IMR-90 (cell line): ENCODE measurements at regions not wholly inside any gene's neighbourhood (a gene's known extent, or its start where the extent isn't known, plus 50 kb on each side); places are given as distances from the start of the nearest gene placed in this dataset.

Experiments
- BHLHE40 ChIP-seq: fragments of 150-350 bp; IDR thresholded peaks from 2 replicates; pipeline ENCODE4 v1.6.1; 2016; ENCODE audit warnings: mild to moderate bottlenecking, low read depth, low read length
- CEBPB ChIP-seq: IDR thresholded peaks from 2 replicates; pipeline ENCODE4 v1.6.1; 2012; ENCODE audit warnings: low read depth, low read length, improper control_type of control experiment
- MAZ ChIP-seq: IDR thresholded peaks from 2 replicates; pipeline ENCODE4 v1.6.1; 2012; ENCODE audit warnings: low read depth, mild to moderate bottlenecking, low read length, improper control_type of control experiment, moderate library complexity, borderline replicate concordance
- MXI1 ChIP-seq: IDR thresholded peaks from 2 replicates; pipeline ENCODE4 v1.6.1; 2012; ENCODE audit warnings: low read depth, mild to moderate bottlenecking, low read length, moderate library complexity, borderline replicate concordance
- NFE2L2 ChIP-seq: fragments of 150-350 bp; IDR thresholded peaks from 2 replicates; pipeline ENCODE4 v1.6.1; 2016; ENCODE audit warnings: low read depth, mild to moderate bottlenecking, low read length
- POLR2A ChIP-seq: IDR thresholded peaks from 2 replicates; pipeline ENCODE4 v1.6.1; 2012; ENCODE audit warnings: mild to moderate bottlenecking, low read depth, low read length
- RAD21 ChIP-seq: IDR thresholded peaks from 2 replicates; pipeline ENCODE4 v1.6.1; 2012; ENCODE audit warnings: low read length, improper control_type of control experiment
- RCOR1 ChIP-seq: IDR thresholded peaks from 2 replicates; pipeline ENCODE4 v1.6.1; 2012; ENCODE audit warnings: mild to moderate bottlenecking, low read length, improper control_type of control experiment; ENCODE audit not compliant: insufficient replicate concordance
- RFX5 ChIP-seq: IDR thresholded peaks from 2 replicates; pipeline ENCODE4 v1.8.0; 2012; ENCODE audit warnings: low read depth, mild to moderate bottlenecking, low read length, moderate library complexity
- SMC3 ChIP-seq: fragments of 150-350 bp; IDR thresholded peaks from 2 replicates; pipeline ENCODE4 v1.6.1; 2016; ENCODE audit warnings: low read depth, mild to moderate bottlenecking, antibody characterized with exemption, low read length, moderate library complexity
- TF ChIP-seq, protein P1 (sequence below): conservative IDR thresholded peaks from 2 replicates; pipeline ENCODE4 v1.5.1; 2012; ENCODE audit warnings: mild to moderate bottlenecking, low read depth, low read length, improper control_type of control experiment
- TF ChIP-seq, protein P2 (sequence below): fragments of 150-350 bp; IDR thresholded peaks from 2 replicates; pipeline ENCODE4 v1.6.1; 2016; ENCODE audit warnings: low read depth, mild to moderate bottlenecking, low read length, moderate library complexity, borderline replicate concordance
- TF ChIP-seq, protein P3 (sequence below): fragments of 150-350 bp; IDR thresholded peaks from 2 replicates; pipeline ENCODE4 v1.6.1; 2017; ENCODE audit warnings: mild to moderate bottlenecking, antibody characterized with exemption, low read length, low read depth

DNA sequence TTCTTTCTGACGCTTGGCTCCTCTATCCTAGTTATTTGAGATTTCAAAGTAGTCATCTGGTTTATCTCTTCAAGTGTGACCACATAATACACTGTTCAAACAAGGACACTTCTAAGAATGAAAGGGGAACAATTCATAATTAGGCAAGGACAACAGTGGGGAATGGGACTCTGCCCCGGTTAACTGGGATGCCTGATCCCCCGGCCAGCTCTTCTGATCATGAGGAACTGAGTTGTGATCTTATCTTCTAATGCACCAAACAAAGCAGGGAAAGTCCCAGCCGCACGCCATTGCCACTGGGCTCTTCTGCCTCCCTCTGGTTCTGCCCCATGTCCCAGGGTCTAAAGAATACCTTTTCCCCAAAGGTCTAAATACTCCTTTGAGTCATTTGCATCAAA lies 158.2 kb upstream of the IRF2BP2 start:
- TF ChIP-seq SMC3 = no peak
- TF ChIP-seq, protein P1, sequence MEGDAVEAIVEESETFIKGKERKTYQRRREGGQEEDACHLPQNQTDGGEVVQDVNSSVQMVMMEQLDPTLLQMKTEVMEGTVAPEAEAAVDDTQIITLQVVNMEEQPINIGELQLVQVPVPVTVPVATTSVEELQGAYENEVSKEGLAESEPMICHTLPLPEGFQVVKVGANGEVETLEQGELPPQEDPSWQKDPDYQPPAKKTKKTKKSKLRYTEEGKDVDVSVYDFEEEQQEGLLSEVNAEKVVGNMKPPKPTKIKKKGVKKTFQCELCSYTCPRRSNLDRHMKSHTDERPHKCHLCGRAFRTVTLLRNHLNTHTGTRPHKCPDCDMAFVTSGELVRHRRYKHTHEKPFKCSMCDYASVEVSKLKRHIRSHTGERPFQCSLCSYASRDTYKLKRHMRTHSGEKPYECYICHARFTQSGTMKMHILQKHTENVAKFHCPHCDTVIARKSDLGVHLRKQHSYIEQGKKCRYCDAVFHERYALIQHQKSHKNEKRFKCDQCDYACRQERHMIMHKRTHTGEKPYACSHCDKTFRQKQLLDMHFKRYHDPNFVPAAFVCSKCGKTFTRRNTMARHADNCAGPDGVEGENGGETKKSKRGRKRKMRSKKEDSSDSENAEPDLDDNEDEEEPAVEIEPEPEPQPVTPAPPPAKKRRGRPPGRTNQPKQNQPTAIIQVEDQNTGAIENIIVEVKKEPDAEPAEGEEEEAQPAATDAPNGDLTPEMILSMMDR = no peak
- no peak for TF ChIP-seq RAD21
- no peak for TF ChIP-seq CEBPB
- no peak for TF ChIP-seq RFX5
- no peak for TF ChIP-seq POLR2A
- TF ChIP-seq, protein P2, sequence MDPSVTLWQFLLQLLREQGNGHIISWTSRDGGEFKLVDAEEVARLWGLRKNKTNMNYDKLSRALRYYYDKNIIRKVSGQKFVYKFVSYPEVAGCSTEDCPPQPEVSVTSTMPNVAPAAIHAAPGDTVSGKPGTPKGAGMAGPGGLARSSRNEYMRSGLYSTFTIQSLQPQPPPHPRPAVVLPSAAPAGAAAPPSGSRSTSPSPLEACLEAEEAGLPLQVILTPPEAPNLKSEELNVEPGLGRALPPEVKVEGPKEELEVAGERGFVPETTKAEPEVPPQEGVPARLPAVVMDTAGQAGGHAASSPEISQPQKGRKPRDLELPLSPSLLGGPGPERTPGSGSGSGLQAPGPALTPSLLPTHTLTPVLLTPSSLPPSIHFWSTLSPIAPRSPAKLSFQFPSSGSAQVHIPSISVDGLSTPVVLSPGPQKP = no peak
- no peak for TF ChIP-seq RCOR1
- TF ChIP-seq MAZ = no peak
- TF ChIP-seq, protein P3, sequence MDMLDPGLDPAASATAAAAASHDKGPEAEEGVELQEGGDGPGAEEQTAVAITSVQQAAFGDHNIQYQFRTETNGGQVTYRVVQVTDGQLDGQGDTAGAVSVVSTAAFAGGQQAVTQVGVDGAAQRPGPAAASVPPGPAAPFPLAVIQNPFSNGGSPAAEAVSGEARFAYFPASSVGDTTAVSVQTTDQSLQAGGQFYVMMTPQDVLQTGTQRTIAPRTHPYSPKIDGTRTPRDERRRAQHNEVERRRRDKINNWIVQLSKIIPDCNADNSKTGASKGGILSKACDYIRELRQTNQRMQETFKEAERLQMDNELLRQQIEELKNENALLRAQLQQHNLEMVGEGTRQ = no peak
- no peak for TF ChIP-seq NFE2L2
- TF ChIP-seq BHLHE40 = no peak
- no peak for TF ChIP-seq MXI1
